HG02588 (cell line): ENCODE measurements at regions not wholly inside any gene's neighbourhood (a gene's known extent, or its start where the extent isn't known, plus 50 kb on each side); places are given as distances from the start of the nearest gene placed in this dataset.

Source experiments
- ATAC-seq: cut with Tn5 transposase; IDR thresholded peaks from one replicate; pipeline ENCODE4 v1.9.1; 2021; ENCODE audit warnings: mild to moderate bottlenecking, moderate library complexity; ENCODE audit not compliant: unreplicated experiment

- ATAC-seq: no peak
These were observed 164.0 kb upstream of the RAD23B start for GRCh38 chr9:107118863-107119624.

DNA sequence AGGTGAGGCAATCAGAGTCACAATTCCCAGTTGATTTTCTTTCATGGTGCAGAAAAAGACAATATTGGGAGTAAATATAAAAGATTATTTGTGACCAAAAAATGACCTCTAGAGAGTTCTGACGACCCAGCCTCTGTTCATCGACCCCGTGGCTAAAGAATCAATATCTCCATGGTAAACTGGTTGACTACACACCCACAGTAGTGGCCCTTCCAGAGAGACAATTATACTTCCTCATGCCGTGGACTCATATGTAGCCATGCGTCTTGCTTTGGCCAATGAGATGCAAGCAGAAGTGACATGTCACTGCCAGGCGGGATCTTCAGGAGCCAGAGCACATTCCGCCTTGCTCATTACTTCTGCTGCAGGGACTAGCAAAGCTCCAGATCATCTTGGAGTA is 163.3 kb upstream of the RAD23B start:
- no peak for ATAC-seq

DNA sequence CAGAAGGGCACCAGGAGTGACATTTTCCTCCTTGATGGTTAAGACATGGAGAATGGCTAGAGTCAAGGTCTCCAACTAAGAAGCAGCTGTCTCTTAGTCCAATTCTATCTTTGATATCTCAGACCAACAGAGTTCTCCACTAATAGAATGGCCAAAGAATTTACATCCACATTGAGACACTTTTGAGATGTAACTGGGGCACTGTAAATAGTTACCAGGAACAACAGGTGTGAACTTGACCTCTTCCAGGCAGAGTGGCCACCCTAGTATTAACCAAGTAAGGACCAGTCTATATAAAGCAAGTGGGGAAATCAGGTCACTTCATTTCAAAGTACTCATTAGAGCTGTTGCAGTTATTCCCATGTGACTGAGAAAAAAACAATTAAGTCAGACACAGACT is 159.7 kb upstream of the RAD23B start:
- ATAC-seq: no peak

GRCh38 chr9:107127608-107128007 is 155.5 kb upstream of the RAD23B start:
- ATAC-seq: no peak

GRCh38 chr9:107131108-107131799 is 151.8 kb upstream of the RAD23B start:
- no peak for ATAC-seq

DNA sequence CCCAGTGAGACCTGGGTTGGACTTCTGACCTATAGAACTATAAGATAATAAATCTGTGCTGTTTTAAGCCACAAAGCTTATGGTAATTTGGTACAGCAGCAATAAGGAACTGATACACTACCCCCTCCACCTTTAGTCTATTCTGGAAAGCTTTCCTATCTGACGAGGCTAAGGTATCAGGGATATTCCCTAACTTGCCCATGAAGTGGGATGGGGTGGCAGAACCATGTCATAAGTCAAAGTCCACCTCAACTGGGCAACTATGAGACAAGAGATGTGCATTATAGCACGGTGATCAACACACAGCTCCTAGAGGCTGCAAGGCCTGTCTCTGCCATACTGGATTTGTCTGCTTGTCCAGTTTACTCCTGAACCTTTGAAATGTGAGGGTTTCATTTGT is 146.8 kb upstream of the RAD23B start:
- ATAC-seq: no peak

DNA sequence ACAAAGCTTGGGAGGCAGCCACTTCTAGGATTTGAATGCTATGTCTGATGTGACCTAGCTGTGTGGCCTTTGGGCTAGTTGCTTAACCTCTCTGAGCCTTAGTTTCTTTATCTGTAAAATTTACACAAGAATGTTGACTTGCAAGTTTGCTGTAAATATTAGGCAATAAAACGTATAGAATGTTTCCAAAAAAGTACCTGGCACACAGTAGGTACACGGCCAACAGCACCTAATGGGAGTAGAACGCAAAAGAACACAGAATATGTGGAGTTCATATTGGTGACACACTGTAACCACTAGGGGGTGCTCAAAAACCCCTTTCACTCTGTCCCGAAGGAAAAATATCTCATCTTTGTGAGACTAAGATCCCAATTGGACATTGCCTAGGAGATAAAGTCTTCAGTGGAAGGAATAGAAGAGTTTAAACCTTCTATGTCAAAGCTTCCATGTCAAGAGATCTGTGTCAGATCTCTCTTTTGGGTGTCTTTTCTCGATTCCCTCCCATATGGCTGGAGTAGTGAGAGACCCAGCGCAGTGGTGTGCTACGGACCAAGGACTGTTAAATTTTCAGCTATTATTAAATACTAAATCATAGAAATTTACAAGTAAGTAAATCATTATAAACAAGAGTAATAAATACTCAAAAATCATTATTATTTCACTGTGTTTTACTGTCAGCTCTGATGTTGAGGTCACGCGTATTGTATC is 145.4 kb upstream of the RAD23B start:
- no peak for ATAC-seq

DNA sequence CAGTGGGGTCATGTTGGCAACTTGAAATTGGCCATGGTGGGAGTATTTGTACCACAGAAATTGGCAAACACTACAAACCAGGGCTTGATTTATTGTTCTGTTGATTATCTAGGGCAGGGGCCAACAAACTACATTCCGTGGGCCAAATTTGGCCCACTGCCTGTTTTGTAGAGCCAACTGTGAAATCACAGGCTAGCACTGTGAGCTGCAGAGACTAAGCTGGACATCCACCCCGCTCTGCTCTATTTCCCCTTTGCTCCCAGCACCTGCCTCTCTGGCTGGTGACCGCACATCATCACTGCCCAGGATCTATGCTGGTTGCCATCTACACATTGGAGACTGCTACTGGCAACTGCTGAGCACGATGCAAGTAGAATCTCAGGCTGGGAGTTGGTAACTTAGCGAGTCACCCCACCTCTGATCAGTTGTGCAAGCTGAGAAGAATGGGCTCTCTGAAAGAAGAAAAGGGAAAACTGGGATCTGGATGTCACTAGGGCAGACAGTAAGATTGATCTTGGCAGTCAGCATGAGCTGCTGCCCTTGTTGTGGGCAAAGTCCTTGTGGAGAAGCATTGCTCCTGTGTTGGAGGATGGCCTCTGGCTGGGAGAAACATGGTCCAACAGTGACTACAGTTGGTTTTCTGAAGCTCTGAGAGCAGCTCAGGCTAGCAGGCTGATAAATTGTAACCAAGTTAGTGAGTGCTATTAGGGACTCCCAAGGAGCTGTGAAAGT is 144.7 kb upstream of the RAD23B start:
- no peak for ATAC-seq

DNA sequence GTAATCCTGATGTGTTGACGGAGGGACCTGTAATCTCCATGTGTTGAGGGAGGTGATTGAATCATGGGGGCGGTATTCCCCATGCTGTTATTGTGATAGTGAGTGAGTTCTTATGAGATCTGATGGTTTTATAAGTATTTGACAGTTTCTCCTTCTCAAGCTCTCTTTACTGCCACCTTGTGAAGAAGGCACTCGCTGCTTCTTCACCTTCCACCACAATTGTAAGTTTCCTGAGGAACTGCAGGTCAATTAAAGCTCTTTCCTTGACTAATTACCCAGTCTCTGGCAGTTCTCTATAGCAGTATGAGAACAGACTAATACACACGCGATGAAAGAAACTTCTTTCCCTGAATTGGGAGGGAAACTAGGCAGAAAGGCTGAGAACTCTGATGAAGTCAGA is 141.1 kb upstream of the RAD23B start:
- no peak for ATAC-seq

DNA sequence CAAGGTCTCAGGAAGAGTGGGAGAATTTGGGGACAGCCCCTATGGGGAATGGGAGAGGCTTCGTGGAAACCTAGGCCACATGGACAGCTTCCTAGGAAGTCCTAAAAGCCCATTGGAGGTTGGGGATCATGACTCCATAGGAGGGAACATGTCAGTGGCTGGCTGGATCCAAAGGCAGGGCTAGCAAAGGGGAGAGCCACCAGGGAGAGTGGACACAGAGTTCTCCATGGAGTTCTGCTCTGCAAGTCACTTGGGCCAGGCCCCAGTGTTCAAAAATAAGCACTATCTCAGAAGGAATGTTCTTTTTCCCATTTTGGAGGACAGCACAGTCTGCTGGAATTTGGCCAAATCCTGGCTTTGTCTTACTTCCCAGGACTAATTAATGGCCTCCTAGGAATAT is 140.6 kb upstream of the RAD23B start:
- no peak for ATAC-seq

- ATAC-seq: no peak
These were observed 140.0 kb upstream of the RAD23B start for GRCh38 chr9:107142896-107143603.

DNA sequence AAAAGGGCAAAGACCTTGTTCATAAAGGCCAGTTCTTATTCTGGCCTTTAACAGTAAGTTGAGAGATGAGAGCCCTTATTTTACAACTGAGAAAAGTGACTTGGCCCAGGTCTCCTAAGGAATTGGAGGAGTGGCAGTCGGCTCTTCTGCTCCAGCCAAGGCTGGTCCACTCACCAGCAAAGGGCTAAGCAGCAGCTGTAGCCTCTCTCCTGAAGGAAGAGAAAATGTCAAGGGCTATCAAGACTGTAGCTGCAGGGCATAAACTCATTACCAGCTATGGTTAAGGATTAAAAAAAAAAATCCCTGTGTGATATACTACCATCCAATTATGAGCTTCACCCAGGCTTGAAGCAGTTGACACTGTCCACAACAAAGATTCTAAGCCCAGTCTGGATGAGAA is 138.6 kb upstream of the RAD23B start:
- ATAC-seq: no peak

DNA sequence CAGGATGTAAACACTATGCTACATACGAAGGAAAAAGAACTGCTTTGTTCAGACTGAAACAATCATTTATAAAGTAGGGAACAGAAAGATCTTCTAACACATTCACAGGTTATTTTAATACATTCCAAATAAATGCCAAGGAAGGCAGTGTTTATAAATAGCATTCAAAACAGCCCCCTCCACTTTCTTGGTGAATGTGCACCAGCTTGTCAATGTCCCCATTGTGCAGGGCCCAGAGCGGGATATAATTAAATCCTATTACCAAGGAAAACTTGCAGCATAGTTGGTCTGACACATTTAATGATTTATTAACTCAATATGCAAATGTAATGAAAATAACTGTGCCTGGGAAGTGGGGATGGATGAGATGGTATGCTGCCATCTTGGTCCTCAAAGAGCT is 135.9 kb upstream of the RAD23B start:
- ATAC-seq: no peak

GRCh38 chr9:107148216-107148615 is 134.9 kb upstream of the RAD23B start:
- no peak for ATAC-seq

- ATAC-seq: no peak
These were observed 133.3 kb upstream of the RAD23B start for GRCh38 chr9:107149756-107150155.

- no peak for ATAC-seq
These were observed 129.7 kb upstream of the RAD23B start for GRCh38 chr9:107153336-107153735.

DNA sequence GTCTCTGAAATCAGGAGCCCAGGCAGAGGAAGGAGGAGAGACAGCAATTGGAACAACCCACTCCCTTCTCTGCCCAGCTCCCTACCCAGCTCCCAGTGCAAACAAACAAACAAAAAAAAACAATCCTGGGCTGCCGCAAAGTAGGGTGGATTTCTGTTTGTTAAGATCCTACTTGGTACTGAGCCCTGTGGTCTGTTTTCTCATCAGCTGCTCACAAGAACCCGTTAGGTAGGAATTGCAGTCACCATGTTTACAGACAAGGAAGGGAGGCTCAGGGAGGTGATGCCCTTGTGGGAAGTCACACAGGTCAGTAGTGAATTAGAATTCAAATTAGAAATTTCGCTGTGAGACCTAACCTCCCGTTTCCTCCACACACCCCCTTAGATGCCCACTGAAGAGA is 128.8 kb upstream of the RAD23B start:
- no peak for ATAC-seq

DNA sequence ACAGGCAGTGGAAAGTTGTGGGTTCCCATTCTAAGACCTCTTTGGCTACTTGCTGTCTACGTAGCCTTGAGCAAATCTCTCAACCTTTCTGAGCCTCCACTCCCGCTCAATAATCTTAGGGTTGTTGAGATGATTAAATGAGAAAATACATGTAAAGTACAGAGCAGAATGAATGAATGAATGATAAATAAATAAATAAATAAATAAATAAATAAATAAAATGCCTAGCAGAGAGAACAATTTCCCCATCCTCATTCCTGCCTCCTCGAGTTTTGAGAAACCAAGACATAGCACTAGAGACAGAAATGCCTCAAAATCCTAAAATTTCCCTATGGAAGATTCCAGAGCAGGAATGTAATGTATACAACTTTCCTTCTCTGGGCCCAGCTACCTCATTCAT is 128.3 kb upstream of the RAD23B start:
- no peak for ATAC-seq

DNA sequence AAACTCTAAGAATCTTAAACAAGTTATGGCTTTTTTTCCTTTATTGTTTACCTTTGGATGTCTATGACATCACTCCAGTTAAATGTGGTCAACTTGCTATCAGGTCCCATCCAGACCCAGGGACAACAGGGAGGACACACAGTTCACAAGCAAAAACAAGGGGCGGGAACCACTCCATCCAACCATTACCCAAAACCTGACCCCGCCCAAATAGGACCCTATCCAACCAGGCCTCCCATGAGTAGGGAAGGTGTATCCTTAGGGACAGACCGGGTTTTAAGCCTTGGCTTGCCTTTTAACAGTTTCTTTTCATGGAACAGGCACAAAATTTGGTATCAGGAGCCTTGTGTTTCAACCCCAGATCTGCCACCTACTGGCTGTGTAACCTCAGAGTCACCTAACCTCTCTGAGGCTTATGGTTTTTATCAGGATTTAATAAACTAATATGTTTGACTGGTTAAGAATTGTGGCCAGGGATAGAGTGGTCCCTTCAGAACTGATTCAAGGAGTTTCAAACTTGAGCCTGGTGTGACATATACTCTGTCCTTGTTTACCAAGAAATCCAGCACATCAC is 127.7 kb upstream of the RAD23B start:
- ATAC-seq: no peak

- ATAC-seq: no peak
These were observed 124.8 kb upstream of the RAD23B start for GRCh38 chr9:107158321-107158720.
